HEK293 (cell line): ENCODE measurements at regions not wholly inside any gene's neighbourhood (a gene's known extent, or its start where the extent isn't known, plus 50 kb on each side); places are given as distances from the start of the nearest gene placed in this dataset.

Experiments
- CTCF ChIA-PET: fragments of 350-600 bp; formaldehyde crosslinking; extraction: SDS; loops from one replicate; lab custom pipeline; 2021; ENCODE audit warnings: antibody characterized with exemption; lab: Yijun Ruan, JAX
- POLR2A ChIA-PET: fragments of 300-600 bp; formaldehyde crosslinking; extraction: SDS; loops from one replicate; lab custom pipeline; 2020; ENCODE audit warnings: antibody characterized with exemption, inconsistent platforms; lab: Yijun Ruan, JAX
- H3K27ac ChIP-seq: fragments of 200-500 bp; sonication (Bioruptor generic); 2 replicates; pipeline ENCODE4 v1.5.1; 2014; ENCODE audit warnings: low read depth, low read length, control low read depth, inconsistent platforms; ENCODE audit errors: extremely low read depth
- H3K36me3 ChIP-seq, 2 experiments: fragments of 200-500 bp in 1 of 2; sonication (Bioruptor generic) in 1 of 2; 1 replicate in 1 of 2; 2 replicates in 1 of 2; pipeline ENCODE4 v1.5.1; 2014 to 2017; ENCODE audit warnings: inconsistent platforms in 2 of 2, low read length in 2 of 2; ENCODE audit not compliant: control insufficient read depth in 2 of 2, insufficient read depth in 1 of 2
- H3K4me1 ChIP-seq: fragments of 200-500 bp; sonication (Bioruptor generic); 2 replicates; pipeline ENCODE4 v1.5.1; 2014; ENCODE audit warnings: mild to moderate bottlenecking, low read length, inconsistent platforms; ENCODE audit not compliant: control insufficient read depth, insufficient read depth
- H3K4me3 ChIP-seq: 2 replicates; pipeline ENCODE4 v1.5.1; 2011; ENCODE audit warnings: low read depth, mild to moderate bottlenecking, control low read depth, low read length, moderate library complexity
- H3K9me3 ChIP-seq: fragments of 200-500 bp; sonication (Bioruptor generic); 2 replicates; pipeline ENCODE4 v1.5.1; 2014; ENCODE audit warnings: low read depth, low read length, inconsistent platforms; ENCODE audit not compliant: control insufficient read depth, insufficient read depth
- PRDM1 ChIP-seq: fragments of 450-650 bp; formaldehyde crosslinking; IDR thresholded peaks from 2 replicates; pipeline ENCODE4; 2016; ENCODE audit warnings: missing biosample characterization, missing genetic modification characterization
- PRDM10 ChIP-seq: fragments of 450-650 bp; formaldehyde crosslinking; IDR thresholded peaks from 2 replicates; pipeline ENCODE4 v1.5.1; 2016; ENCODE audit warnings: missing biosample characterization, missing genetic modification characterization
- SALL2 ChIP-seq: fragments of 450-650 bp; formaldehyde crosslinking; IDR thresholded peaks from 2 replicates; pipeline ENCODE4 v1.5.0; 2017; ENCODE audit warnings: missing biosample characterization, mild to moderate bottlenecking, missing genetic modification characterization, borderline replicate concordance
- SCRT1 ChIP-seq: fragments of 450-650 bp; formaldehyde crosslinking; IDR thresholded peaks from 2 replicates; pipeline ENCODE4 v1.5.1; 2016; ENCODE audit warnings: missing biosample characterization, missing genetic modification characterization, borderline replicate concordance
- SETDB1 ChIP-seq: IDR thresholded peaks from one replicate; pipeline ENCODE4 v1.6.1; 2017; ENCODE audit warnings: mild to moderate bottlenecking, low read length, moderate library complexity, mixed read lengths; ENCODE audit not compliant: insufficient read length
- TRIM28 ChIP-seq: IDR thresholded peaks from 2 replicates; pipeline ENCODE4 v1.6.1; 2011; ENCODE audit warnings: low read length, control low read depth, borderline replicate concordance
- ZBTB20 ChIP-seq: fragments of 450-650 bp; formaldehyde crosslinking; IDR thresholded peaks from 2 replicates; pipeline ENCODE4 v1.5.1; 2016; ENCODE audit warnings: missing biosample characterization, missing genetic modification characterization
- ZNF114 ChIP-seq: fragments of 450-650 bp; formaldehyde crosslinking; IDR thresholded peaks from 2 replicates; pipeline ENCODE4 v1.5.0; 2017; ENCODE audit warnings: missing biosample characterization, missing genetic modification characterization
- ZNF138 ChIP-seq: fragments of 450-650 bp; formaldehyde crosslinking; IDR thresholded peaks from 2 replicates; pipeline ENCODE4 v1.5.1; 2016; ENCODE audit warnings: missing biosample characterization, missing genetic modification characterization, borderline replicate concordance
- ZNF2 ChIP-seq: fragments of 450-650 bp; formaldehyde crosslinking; IDR thresholded peaks from 2 replicates; pipeline ENCODE4 v1.5.1; 2016; ENCODE audit warnings: missing biosample characterization, missing genetic modification characterization
- ZNF214 ChIP-seq: fragments of 450-650 bp; formaldehyde crosslinking; IDR thresholded peaks from 2 replicates; pipeline ENCODE4 v1.5.1; 2017; ENCODE audit warnings: missing biosample characterization, mild to moderate bottlenecking, missing genetic modification characterization, borderline replicate concordance
- ZNF350 ChIP-seq: fragments of 450-650 bp; formaldehyde crosslinking; IDR thresholded peaks from 2 replicates; pipeline ENCODE4 v1.5.0; 2017; ENCODE audit warnings: missing biosample characterization, mild to moderate bottlenecking, missing genetic modification characterization
- ZNF366 ChIP-seq: fragments of 450-650 bp; formaldehyde crosslinking; conservative IDR thresholded peaks from 2 replicates; pipeline ENCODE4 v1.5.1; 2016; ENCODE audit warnings: missing biosample characterization, missing genetic modification characterization
- ZNF48 ChIP-seq: fragments of 450-650 bp; formaldehyde crosslinking; IDR thresholded peaks from 2 replicates; pipeline ENCODE4 v1.5.1; 2016; ENCODE audit warnings: missing biosample characterization, missing genetic modification characterization
- ZNF596 ChIP-seq: fragments of 450-650 bp; IDR thresholded peaks from 2 replicates; pipeline ENCODE4 v1.5.0; 2018; ENCODE audit warnings: missing biosample characterization, mild to moderate bottlenecking, missing genetic modification characterization, moderate library complexity
- ZNF600 ChIP-seq: fragments of 450-650 bp; formaldehyde crosslinking; IDR thresholded peaks from 2 replicates; pipeline ENCODE4 v1.5.1; 2016; ENCODE audit warnings: missing biosample characterization, missing genetic modification characterization
- ZNF623 ChIP-seq: fragments of 450-650 bp; formaldehyde crosslinking; IDR thresholded peaks from 2 replicates; pipeline ENCODE4 v1.5.1; 2016; ENCODE audit warnings: missing biosample characterization, missing genetic modification characterization
- ZNF626 ChIP-seq: fragments of 450-650 bp; sonication (Bioruptor Pico); formaldehyde crosslinking; IDR thresholded peaks from 2 replicates; pipeline ENCODE4 v1.5.1; 2018; ENCODE audit warnings: missing biosample characterization, missing genetic modification characterization, inconsistent platforms
- ZNF792 ChIP-seq: fragments of 450-650 bp; formaldehyde crosslinking; IDR thresholded peaks from 2 replicates; pipeline ENCODE4 v1.5.1; 2016; ENCODE audit warnings: missing biosample characterization, missing genetic modification characterization
- TF ChIP-seq, protein P1 (sequence below): fragments of 450-650 bp; formaldehyde crosslinking; IDR thresholded peaks from 2 replicates; pipeline ENCODE4 v1.5.1; 2017; ENCODE audit warnings: missing biosample characterization, missing genetic modification characterization
- TF ChIP-seq, protein P2 (sequence below): fragments of 450-650 bp; formaldehyde crosslinking; IDR thresholded peaks from 2 replicates; pipeline ENCODE4 v1.5.1; 2016; ENCODE audit warnings: missing biosample characterization, missing genetic modification characterization
- TF ChIP-seq, protein P3 (sequence below): fragments of 450-650 bp; formaldehyde crosslinking; IDR thresholded peaks from 2 replicates; pipeline ENCODE4 v1.5.1; 2016; ENCODE audit warnings: missing biosample characterization, missing genetic modification characterization, low read depth

DNA sequence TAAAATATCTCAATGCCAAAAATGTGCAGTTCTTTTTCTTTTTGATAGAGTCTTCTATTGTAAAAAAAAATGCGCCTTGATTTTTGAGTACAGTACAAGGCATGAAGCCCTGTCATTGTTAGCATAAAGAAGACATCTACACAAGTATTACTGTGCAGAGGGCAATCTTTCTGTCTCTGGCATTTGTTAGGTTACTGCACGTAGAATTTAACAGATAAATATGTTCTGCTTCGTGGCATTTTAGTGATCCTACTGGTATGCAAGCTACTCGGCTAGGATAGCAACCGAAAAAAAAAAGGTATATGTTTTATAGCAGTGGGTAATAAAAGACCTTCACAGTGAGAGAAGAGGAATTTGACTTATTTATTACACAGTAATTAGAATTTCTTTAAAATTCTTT, 492.9 kb upstream of the ADGRL2 start:
- TF ChIP-seq, protein P1, sequence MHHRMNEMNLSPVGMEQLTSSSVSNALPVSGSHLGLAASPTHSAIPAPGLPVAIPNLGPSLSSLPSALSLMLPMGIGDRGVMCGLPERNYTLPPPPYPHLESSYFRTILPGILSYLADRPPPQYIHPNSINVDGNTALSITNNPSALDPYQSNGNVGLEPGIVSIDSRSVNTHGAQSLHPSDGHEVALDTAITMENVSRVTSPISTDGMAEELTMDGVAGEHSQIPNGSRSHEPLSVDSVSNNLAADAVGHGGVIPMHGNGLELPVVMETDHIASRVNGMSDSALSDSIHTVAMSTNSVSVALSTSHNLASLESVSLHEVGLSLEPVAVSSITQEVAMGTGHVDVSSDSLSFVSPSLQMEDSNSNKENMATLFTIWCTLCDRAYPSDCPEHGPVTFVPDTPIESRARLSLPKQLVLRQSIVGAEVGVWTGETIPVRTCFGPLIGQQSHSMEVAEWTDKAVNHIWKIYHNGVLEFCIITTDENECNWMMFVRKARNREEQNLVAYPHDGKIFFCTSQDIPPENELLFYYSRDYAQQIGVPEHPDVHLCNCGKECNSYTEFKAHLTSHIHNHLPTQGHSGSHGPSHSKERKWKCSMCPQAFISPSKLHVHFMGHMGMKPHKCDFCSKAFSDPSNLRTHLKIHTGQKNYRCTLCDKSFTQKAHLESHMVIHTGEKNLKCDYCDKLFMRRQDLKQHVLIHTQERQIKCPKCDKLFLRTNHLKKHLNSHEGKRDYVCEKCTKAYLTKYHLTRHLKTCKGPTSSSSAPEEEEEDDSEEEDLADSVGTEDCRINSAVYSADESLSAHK (tag by site-specific recombination), result no peak
- no peak for TF ChIP-seq PRDM1
- no peak for TF ChIP-seq ZNF214
- no peaks in the 10 kb centered on the region for H3K36me3 ChIP-seq
- H3K4me3 ChIP-seq, result no peak overlapping the region
- H3K9me3 ChIP-seq, result no peaks in the 10 kb centered on the region
- ChIA-PET POLR2A (no interaction called here), CTCF (no interaction called here)
- no peaks in the 10 kb centered on the region for H3K4me1 ChIP-seq
- no peak overlapping the region for H3K27ac ChIP-seq

GRCh38 chr1:81305997-81306452, 494.7 kb upstream of the ADGRL2 start:
- peak overlapping the region; percentile 51 for H3K27ac ChIP-seq
- TF ChIP-seq, protein P1 (tag by site-specific recombination), result peak; percentile 60
- TF ChIP-seq ZNF114 (tag by site-specific recombination) (no peak), ZNF596 (tag by site-specific recombination) (peak; percentile 47; the same call in 1 of the 2 replicates), ZNF48 (tag by site-specific recombination) (no peak), SALL2 (no peak), ZNF2 (tag by site-specific recombination) (no peak), ZBTB20 (tag by site-specific recombination) (no peak), PRDM10 (tag by site-specific recombination) (peak; percentile 40; the same call in 1 of the 2 replicates), ZNF138 (tag by site-specific recombination) (no peak), ZNF626 (tag by site-specific recombination) (no peak), ZNF350 (tag by site-specific recombination) (no peak), ZNF366 (tag by site-specific recombination) (peak; percentile 80), TRIM28 (peak; percentile 83), SETDB1 (no peak), ZNF792 (tag by site-specific recombination) (0 out of 2 replicates have a peak, but pooled peaks have one; percentile 63), ZNF600 (0 out of 2 replicates have a peak, but pooled peaks have one; percentile 35), SCRT1 (tag by site-specific recombination) (no peak), ZNF623 (tag by site-specific recombination) (no peak)
- TF ChIP-seq, protein P2, sequence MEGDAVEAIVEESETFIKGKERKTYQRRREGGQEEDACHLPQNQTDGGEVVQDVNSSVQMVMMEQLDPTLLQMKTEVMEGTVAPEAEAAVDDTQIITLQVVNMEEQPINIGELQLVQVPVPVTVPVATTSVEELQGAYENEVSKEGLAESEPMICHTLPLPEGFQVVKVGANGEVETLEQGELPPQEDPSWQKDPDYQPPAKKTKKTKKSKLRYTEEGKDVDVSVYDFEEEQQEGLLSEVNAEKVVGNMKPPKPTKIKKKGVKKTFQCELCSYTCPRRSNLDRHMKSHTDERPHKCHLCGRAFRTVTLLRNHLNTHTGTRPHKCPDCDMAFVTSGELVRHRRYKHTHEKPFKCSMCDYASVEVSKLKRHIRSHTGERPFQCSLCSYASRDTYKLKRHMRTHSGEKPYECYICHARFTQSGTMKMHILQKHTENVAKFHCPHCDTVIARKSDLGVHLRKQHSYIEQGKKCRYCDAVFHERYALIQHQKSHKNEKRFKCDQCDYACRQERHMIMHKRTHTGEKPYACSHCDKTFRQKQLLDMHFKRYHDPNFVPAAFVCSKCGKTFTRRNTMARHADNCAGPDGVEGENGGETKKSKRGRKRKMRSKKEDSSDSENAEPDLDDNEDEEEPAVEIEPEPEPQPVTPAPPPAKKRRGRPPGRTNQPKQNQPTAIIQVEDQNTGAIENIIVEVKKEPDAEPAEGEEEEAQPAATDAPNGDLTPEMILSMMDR, result peak; percentile 70; the same call in 1 of the 2 replicates
- TF ChIP-seq, protein P3, sequence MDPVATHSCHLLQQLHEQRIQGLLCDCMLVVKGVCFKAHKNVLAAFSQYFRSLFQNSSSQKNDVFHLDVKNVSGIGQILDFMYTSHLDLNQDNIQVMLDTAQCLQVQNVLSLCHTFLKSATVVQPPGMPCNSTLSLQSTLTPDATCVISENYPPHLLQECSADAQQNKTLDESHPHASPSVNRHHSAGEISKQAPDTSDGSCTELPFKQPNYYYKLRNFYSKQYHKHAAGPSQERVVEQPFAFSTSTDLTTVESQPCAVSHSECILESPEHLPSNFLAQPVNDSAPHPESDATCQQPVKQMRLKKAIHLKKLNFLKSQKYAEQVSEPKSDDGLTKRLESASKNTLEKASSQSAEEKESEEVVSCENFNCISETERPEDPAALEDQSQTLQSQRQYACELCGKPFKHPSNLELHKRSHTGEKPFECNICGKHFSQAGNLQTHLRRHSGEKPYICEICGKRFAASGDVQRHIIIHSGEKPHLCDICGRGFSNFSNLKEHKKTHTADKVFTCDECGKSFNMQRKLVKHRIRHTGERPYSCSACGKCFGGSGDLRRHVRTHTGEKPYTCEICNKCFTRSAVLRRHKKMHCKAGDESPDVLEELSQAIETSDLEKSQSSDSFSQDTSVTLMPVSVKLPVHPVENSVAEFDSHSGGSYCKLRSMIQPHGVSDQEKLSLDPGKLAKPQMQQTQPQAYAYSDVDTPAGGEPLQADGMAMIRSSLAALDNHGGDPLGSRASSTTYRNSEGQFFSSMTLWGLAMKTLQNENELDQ (tag by site-specific recombination), result no peak

More at GRCh38 chr1:81305997-81306452, 494.7 kb upstream of the ADGRL2 start:
- Histone ChIP-seq H3K9me3 (no peaks in the 10 kb centered on the region), H3K4me3 (peak overlapping the region; percentile 45), H3K36me3 (no peaks in the 10 kb centered on the region), H3K4me1 (no peaks in the 10 kb centered on the region)
- ChIA-PET POLR2A (interaction anchor here (1.0 kb wide), 1 partner anchor 495 kb away, joined by 3 read pairs; the partner anchor contains the start of gene ADGRL2), CTCF (interaction anchor here (0.5 to 1.5 kb wide), 12 partner anchors 10 to 1248 kb away, joined by 3 to 4 read pairs (median 3); no protein-coding TSS in a partner anchor)
